CD4-positive, alpha-beta memory T cell (primary cell): ENCODE measurements at regions not wholly inside any gene's neighbourhood (a gene's known extent, or its start where the extent isn't known, plus 50 kb on each side); places are given as distances from the start of the nearest gene placed in this dataset.

ENCODE experiments used
- CTCF ChIA-PET: fragments of 350-600 bp; sonication (Branson Sonifier 250); formaldehyde crosslinking; loops from one replicate; lab custom pipeline; 2021; ENCODE audit warnings: inconsistent platforms; ENCODE audit not compliant: partially characterized antibody; lab: Charles Lee
- POLR2A ChIA-PET: fragments of 350-600 bp; sonication (Branson Sonifier 250); formaldehyde crosslinking; loops from one replicate; lab custom pipeline; 2021; ENCODE audit not compliant: partially characterized antibody; lab: Charles Lee
- DNase-seq, 5 donors: peaks; one replicate each; pipeline versions ENCODE4 v3.0.0 to v3.0.0-alpha.2; 2020 to 2022; ENCODE audit warnings: mixed read lengths in 1 of 5
- H3K27ac ChIP-seq: one replicate; pipeline ENCODE4 v1.7.0; 2013; ENCODE audit warnings: low read depth, low read length
- H3K27me3 ChIP-seq: 2 replicates; pipeline ENCODE4 v1.7.0; 2013; ENCODE audit warnings: mild to moderate bottlenecking, low read length, moderate library complexity; ENCODE audit not compliant: insufficient read depth
- H3K36me3 ChIP-seq: 2 replicates; pipeline ENCODE4 v1.7.0; 2013; ENCODE audit warnings: mild to moderate bottlenecking, low read length, moderate library complexity; ENCODE audit not compliant: insufficient read depth
- H3K4me1 ChIP-seq: 2 replicates; pipeline ENCODE4 v1.7.0; 2013; ENCODE audit warnings: mild to moderate bottlenecking, low read length, moderate library complexity; ENCODE audit not compliant: insufficient read depth
- H3K4me3 ChIP-seq, 2 donors: one replicate each; pipeline ENCODE4 v1.7.0; 2013; ENCODE audit warnings: low read length in 2 of 2, mild to moderate bottlenecking in 1 of 2
- H3K9me3 ChIP-seq, 2 donors: one replicate each; pipeline ENCODE4 v1.7.0; 2013; ENCODE audit warnings: low read length in 2 of 2, control low read depth in 1 of 2; ENCODE audit not compliant: control insufficient read depth in 1 of 2
- H3K27ac Mint-ChIP-seq, 7 donors: one replicate each; pipeline ENCODE4 v1.8.0; 2020 to 2021; ENCODE audit warnings: mixed read lengths in 7 of 7, mild to moderate bottlenecking in 6 of 7, inconsistent platforms in 3 of 7, moderate library complexity in 3 of 7
- H3K27me3 Mint-ChIP-seq, 2 donors: one replicate each; pipeline ENCODE4 v1.8.0; 2020 to 2021; ENCODE audit warnings: mixed read lengths in 2 of 2
- H3K36me3 Mint-ChIP-seq, 2 donors: one replicate each; pipeline ENCODE4 v1.8.0; 2020 to 2021; ENCODE audit warnings: mixed read lengths in 2 of 2, inconsistent platforms in 1 of 2, mild to moderate bottlenecking in 1 of 2
- H3K4me1 Mint-ChIP-seq, 4 donors: one replicate each; pipeline ENCODE4 v1.8.0; 2020 to 2021; ENCODE audit warnings: mixed read lengths in 4 of 4, mild to moderate bottlenecking in 1 of 4
- H3K4me3 Mint-ChIP-seq, 8 donors: one replicate each; pipeline ENCODE4 v1.8.0; 2020 to 2021; ENCODE audit warnings: mixed read lengths in 8 of 8, mild to moderate bottlenecking in 7 of 8, moderate library complexity in 6 of 8, inconsistent platforms in 3 of 8
- H3K9me3 Mint-ChIP-seq, 8 donors: one replicate each; pipeline ENCODE4 v1.8.0; 2020 to 2021; ENCODE audit warnings: mixed read lengths in 8 of 8, mild to moderate bottlenecking in 5 of 8, inconsistent platforms in 3 of 8, moderate library complexity in 1 of 8
- intact Hi-C: fragments of 100-400 bp; cut with micrococcal nuclease; formaldehyde crosslinking; loops from one replicate; pipeline ENCODE4 v1.15.1; 2023

DNA sequence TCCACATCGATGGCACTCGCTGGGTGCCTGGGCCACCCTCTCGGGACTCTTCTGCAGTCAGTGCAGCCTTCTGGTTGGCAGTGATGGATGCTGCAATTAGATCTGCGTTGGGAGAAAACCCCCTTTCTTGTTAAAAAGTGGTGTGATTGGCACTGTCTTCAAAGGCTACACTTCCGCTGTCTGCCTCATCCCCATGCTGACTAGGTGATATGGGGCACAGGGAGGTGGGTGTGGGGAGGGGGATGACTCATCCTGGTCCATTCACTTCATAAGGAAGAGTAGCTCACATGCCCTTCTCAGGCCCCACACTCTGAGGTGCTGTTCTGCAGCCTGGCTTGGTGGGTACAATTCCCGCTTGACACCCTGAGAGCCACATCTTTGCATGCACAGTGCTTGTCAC, 77.4 kb downstream of the THNSL2 start:
- DNase-seq, result no peak
- H3K4me1 ChIP-seq, result no peaks in the 10 kb centered on the region
- Mint-ChIP-seq H3K36me3 (peaks cover 0 to 3% of the 10 kb centered on the region in 2 donors), H3K4me3 (no peak overlapping the region), H3K27ac (no peak overlapping the region), H3K27me3 (peaks cover 3 to 15% of the 10 kb centered on the region in 2 donors), H3K9me3 (peaks cover 0 to 12% (median under 1%) of the 10 kb centered on the region in 8 donors), H3K4me1 (no peaks in the 10 kb centered on the region)
- no peak overlapping the region for H3K27ac ChIP-seq
- CTCF ChIA-PET, result no interaction called here
- intact Hi-C loops, result no loop called here
- H3K9me3 ChIP-seq, result no peaks in the 10 kb centered on the region
- H3K4me3 ChIP-seq, result no peak overlapping the region
- POLR2A ChIA-PET, result no interaction called here
- H3K27me3 ChIP-seq, result no peaks in the 10 kb centered on the region
- no peaks in the 10 kb centered on the region for H3K36me3 ChIP-seq

DNA sequence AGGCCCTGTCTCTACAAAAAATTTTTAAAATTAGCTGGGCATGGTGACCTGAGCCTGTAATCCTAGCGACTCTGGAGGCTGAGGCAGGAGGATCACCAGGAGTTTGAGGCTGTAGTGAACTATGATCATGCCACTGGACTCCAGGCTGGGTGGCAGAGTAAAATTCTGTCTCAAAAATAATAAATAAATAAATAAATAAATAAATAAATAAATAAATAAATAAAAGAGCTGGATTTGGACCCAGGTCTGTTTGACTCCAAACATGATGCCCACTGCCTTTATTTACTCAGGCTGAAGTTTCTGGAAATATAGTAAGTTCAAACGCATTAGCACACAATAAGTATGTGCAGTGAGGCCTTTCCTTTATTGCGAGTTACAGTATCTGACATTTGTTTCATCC, 75.0 kb downstream of the THNSL2 start:
- ChIA-PET CTCF (interaction anchor here (1.0 kb wide), 1 partner anchor 18 kb away, joined by 3 read pairs; no protein-coding TSS in a partner anchor), POLR2A (no interaction called here)
- H3K36me3 ChIP-seq, result no peaks in the 10 kb centered on the region
- intact Hi-C loops, result no loop called here
- H3K4me1 ChIP-seq, result no peaks in the 10 kb centered on the region
- no peak overlapping the region for H3K27ac ChIP-seq
- no peaks in the 10 kb centered on the region for H3K4me1 Mint-ChIP-seq
- no peak overlapping the region for H3K4me3 Mint-ChIP-seq
- no peak overlapping the region for H3K27ac Mint-ChIP-seq
- H3K4me3 ChIP-seq, result no peak overlapping the region
- peaks cover 0 to 3% of the 10 kb centered on the region in 2 donors for H3K36me3 Mint-ChIP-seq
- no peaks in the 10 kb centered on the region for H3K9me3 ChIP-seq
- peaks cover 0 to 10% of the 10 kb centered on the region in 2 donors for H3K27me3 Mint-ChIP-seq
- DNase-seq, result no peak
- H3K27me3 ChIP-seq, result no peaks in the 10 kb centered on the region
- H3K9me3 Mint-ChIP-seq, result peaks cover 0 to 12% (median 1%) of the 10 kb centered on the region in 8 donors

GRCh38 chr2:88239781-88240180, 69.6 kb downstream of the THNSL2 start:
- H3K9me3 ChIP-seq, result no peaks in the 10 kb centered on the region
- POLR2A ChIA-PET, result no interaction called here
- no peak for DNase-seq
- Mint-ChIP-seq H3K27me3 (peaks cover 0 to 2% of the 10 kb centered on the region in 2 donors), H3K27ac (peak overlapping the region in 1 of 7 donors; percentile 5), H3K9me3 (peaks cover 0 to 12% (median under 1%) of the 10 kb centered on the region in 8 donors), H3K4me3 (no peak overlapping the region), H3K36me3 (peaks cover 0 to 3% of the 10 kb centered on the region in 2 donors), H3K4me1 (no peaks in the 10 kb centered on the region)
- no peaks in the 10 kb centered on the region for H3K27me3 ChIP-seq
- intact Hi-C loops, result no loop called here
- no peaks in the 10 kb centered on the region for H3K36me3 ChIP-seq
- no peaks in the 10 kb centered on the region for H3K4me1 ChIP-seq
- H3K27ac ChIP-seq, result no peak overlapping the region
- H3K4me3 ChIP-seq, result no peak overlapping the region
- CTCF ChIA-PET, result no interaction called here

DNA sequence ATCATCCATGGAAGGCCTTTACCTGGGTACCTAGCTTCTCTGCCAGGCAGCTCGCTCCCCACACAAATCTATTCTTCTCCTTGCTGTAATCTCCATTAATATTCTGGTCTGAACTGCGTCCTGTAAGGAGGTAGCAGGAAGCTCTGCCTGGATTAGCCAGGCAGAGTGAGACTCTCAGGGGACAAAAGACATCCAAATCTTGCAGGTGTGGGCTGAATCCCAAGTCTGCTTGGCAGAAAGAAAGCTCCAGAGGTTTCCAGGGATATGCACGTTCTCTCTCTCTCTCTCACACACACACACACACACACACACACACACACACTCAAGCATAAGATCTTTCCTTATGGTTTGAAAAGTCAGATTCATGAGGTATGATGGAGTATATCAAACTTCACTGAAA, 66.5 kb downstream of the THNSL2 start:
- no peaks in the 10 kb centered on the region for H3K9me3 Mint-ChIP-seq
- H3K4me3 Mint-ChIP-seq, result no peak overlapping the region
- no peaks in the 10 kb centered on the region for H3K4me1 ChIP-seq
- no peaks in the 10 kb centered on the region for H3K27me3 ChIP-seq
- H3K36me3 Mint-ChIP-seq, result no peaks in the 10 kb centered on the region
- ChIA-PET POLR2A (no interaction called here), CTCF (no interaction called here)
- no peak for DNase-seq
- H3K27ac Mint-ChIP-seq, result no peak overlapping the region
- no peaks in the 10 kb centered on the region for H3K4me1 Mint-ChIP-seq
- no peak overlapping the region for H3K4me3 ChIP-seq
- H3K36me3 ChIP-seq, result no peaks in the 10 kb centered on the region
- no peaks in the 10 kb centered on the region for H3K9me3 ChIP-seq
- H3K27ac ChIP-seq, result no peak overlapping the region
- intact Hi-C loops, result no loop called here
- peaks cover 3 to 9% of the 10 kb centered on the region in 2 donors for H3K27me3 Mint-ChIP-seq
